ENCODE measurements at regions not wholly inside any gene's neighbourhood (a gene's known extent, or its start where the extent isn't known, plus 50 kb on each side); places are given as distances from the start of the nearest gene placed in this dataset.

DNA sequence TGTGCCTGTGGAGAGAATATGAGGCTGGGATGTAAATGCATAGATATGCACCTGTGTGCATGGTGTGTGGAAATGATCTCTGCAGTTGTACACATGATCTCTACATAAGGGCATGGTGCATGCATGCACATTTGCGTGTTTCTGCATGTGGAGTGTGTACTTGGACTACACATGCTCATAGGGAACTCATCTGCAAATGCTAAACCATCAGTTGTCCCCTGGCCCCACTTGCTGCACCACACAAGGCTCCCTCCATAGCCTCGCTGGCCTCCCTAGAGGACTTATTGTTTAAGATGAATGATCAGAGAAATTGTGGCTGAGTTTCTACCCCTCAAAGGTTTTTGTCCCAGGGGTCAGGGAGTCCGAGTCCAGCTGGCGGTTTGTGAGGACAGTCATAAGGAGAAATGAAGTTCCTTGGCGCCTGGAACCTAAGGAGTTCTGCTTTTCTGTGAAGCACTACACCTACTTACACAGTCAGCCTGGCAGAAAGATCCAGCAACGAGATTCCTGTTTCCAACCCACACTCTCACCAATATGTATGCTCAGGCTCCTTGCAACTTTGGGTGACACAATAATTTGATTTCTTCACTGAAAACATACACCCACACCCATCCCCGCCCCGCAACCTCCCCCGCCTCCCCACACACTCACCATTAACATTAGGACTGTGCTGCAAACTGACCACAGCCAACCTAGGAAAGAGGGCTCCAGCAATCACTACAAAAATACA lies 79.9 kb upstream of the CPEB4 start:
- DNase-seq: no peak

DNA sequence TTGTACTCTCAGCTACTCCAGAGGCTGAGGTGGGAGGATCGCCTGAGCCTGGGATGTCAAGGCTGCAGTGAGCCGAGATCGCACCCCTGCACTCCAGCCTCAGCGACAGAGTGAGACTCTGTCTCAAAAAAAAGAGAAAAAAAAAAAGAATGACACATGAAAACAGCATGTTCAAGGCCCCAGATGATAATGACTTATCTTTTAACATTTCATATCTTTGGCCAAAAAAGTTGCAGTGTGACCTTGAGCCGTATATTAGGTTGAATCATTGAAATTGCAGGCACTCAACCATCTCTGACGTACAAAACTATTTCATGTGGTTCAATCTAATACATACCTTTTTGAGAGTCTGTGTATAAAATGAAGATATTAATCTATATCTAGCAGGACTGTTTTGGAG lies 79.1 kb upstream of the CPEB4 start:
- no peak for DNase-seq

DNA sequence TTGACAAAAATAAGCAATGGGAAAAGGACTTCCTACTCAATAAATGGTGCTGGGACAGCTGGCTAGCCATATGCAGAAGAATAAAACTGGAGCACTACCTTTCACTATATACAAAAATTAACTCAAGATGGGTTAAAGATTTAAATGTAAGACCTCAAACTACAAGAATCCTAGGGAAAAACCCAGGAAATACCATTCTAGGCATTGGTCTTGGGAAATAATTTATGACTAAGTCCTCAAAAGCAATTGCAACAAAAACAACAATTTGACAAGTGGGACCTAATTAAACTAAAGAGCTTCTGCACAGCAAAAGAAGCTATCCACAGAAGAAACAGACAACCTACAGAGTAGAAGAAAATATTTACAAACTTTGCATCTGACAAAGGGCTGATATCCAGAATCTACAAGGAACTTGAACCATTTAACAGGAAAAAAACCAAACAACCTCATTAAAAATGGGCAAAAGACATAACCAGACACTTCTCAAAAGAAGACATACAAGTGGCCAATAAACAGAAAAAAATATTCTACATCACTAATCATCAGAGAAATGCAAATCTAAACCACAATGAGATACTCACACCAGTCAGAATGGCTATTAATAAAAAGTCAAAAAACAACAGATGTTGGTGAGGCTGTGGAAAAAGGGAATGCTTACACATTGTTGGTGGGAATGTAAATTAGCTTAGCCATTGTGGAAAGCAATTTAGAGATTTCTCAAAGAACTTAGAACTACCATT lies 75.2 kb upstream of the CPEB4 start:
- no peak for DNase-seq

DNA sequence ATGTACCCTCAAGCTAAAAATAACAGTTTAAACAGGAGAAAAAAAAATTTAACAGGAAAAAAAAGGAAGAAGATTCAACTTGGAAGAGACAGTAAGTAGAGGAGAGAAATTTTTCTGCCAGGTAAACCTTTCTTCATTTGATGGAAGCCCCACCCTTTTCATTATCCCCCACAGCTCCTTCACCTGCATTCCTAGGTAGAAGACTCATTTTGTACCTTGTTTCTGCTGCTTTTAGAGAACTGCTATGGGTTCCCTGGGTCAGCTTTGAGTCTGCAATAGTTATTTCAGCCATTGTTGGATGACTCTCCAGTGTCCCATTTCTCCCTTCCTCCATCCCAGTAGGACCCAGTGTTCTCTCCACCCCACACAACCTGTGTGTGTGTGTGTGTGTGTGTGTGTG lies 74.1 kb upstream of the CPEB4 start:
- DNase-seq: no peak

DNA sequence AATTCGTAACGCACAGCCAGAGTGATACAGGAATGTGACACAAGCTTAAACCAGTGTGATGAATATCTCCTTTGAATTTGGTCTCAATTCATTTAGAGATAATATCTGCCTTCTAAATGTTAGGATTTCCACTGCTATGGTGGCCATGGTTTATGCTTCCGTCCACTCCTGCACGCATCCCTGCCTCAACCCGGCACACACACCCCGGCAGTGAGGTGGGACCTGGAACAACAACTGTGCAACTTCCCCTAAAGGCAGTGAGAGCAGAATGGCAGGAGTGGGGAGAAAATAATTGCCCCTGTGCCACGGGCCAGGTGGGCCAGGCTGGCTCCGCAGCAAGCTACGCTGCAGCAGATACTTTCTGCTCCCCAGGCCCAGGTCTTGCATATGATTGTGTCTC lies 72.6 kb upstream of the CPEB4 start:
- DNase-seq: no peak

DNA sequence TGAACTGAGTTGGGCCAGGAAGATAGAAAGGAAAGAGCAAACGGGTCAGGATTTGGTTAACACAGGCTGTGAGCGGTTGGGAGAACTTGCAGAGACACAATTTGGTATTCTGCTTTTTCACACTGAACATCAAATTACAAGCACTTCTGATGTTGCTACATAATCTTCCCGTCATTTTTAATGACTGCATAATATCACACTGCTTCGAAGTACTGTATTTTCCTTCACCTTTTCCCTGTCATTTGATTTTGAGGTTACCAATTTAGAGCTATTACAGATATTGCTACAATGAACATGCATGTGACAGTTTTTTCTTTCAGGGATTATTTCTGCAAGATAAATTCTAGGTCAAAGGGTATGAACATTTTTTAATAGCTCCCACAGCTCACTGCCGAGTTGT lies 71.4 kb upstream of the CPEB4 start:
- DNase-seq: no peak

DNA sequence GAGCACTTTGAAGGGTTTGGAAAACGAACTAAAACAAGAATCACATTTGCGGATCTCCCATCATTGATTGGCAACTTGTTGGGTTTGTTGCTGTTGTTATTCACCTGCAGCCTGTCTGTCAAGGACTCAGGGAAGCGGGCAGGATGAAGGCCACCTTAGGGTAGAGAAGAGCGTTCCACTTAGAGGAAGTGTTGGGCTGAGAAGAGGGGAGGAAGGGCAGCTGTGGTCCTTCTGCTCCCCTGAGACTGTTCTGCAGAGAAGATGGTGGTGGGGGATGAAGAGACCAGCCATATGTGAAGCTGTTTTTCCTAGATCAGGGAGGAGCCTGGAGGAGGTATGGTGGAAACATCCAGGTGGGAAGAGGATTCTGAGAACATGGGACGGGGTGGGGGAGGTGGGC lies 70.6 kb upstream of the CPEB4 start:
- no peak for DNase-seq

DNA sequence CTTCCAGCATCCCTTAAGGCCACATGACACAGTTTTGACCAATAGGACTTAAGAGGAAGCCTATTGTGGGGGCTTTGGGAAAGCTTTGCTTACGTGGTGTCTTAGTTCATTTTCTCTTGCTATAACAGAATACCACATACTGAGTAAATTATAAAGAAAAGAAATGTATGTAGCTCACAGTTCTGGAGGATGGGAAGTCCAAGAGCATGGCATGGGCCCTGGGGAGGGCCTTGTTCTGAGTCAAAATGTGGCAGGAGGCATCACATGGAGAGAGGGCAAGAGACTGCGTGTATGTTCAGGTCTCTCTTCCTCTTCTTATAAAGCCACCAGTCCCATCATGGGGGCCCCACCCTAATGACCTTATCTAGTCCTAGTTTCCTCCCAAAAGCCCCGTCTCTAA lies 68.6 kb upstream of the CPEB4 start:
- no peak for DNase-seq

DNA sequence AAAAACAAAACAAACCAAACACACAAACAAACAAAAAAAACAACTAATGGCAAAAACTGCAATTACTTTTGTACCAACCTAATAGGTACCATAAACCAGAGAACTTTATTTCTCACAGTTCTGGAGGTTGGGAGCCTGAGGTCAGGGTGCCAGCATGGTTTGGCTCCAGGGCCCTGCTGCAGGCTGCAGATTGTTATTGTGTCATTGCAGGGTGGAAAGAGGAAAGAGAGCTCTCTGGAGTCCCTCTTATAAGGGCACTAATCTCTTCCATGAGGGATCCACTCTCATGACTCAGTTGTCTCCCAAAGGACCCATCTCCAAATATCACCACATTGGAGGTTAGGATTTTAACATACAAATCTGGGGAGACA lies 64.9 kb upstream of the CPEB4 start:
- DNase-seq: no peak

DNA sequence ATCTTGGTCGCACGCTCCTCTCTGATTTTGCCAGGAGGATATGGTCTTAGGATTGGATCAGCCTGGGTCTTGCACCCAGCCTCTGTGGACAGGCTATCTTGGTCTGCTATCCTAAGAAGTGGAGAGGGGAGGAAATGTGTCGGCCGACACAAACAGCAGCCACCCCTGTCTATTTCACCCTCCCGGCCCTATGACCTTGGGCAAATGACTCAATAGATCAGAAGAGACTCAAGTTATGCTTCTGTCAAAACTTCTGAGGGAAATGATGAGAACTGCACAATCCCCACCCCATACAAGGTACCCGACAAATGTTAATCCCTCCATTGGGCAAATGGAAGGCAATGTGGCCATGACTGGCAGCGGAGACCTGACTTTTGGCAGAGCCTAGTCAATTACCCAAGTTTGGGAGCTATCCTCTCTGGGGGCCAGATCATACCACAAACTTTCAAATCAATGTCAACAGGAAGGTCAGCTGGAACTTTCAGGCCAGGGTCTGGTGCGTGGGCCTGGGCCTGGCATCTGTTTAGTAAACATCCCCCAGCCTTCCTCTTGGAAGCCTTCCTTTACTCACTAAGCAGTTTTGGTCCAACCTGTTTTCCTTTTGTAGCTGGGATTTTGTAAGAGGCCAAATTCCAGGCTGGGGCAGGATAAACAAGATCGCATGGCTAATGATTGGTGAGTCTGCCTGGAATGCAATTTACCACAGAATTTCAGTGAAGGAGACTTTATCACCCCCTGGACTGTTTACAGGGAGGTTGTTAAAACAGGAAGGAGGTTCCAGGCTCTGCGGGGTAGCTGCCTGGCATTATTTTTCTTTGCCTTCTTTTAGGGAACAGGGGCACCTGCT lies 64.2 kb upstream of the CPEB4 start:
- no peak for DNase-seq

DNA sequence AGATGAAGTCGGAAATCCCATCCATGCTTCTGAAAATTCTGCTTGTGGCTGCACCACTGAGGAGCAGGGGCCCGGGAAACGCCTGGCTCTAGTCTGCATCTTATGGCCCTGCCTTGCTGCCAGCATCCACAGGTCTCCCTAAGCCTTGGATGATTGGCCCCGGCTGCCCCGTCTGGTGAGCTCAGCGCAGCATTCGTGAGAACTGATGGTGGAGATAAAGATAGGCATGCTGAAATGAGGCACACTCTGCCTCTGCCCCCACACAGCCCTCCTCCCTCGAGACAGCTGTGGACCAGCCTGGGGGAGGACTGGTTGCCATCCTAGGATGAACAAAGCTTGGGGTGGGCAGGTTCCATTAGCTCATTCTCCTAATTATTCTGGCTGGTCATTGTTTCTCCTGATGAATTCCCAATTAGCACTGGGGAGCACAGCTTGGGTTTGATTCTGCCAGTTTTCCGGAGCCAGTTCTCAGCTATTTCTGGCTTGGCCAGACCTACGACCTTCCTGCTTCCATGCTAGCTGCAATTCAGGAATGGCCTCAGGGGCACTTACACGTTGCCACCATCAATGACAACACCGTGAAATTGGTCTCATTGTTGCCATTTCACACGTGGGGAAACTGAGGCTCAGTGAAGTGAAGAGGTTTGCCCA lies 62.8 kb upstream of the CPEB4 start:
- no peak for DNase-seq

DNA sequence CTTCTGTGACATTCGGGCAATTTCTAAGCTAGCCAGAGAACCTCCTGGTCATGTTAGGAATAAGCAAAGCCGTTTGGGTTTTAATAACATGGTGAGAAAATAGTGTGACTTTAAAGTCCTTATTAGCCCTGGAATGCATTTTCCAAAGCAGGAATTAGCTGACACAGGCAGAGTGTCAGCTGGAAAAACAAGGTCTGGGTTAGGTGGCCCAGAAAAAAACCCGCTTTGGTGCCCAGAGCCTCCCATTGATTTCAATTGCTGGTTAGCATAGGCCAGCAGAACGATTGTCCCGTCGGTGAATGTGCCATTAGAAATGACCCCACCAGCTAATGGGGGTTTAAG lies 62.1 kb upstream of the CPEB4 start:
- no peak for DNase-seq

DNA sequence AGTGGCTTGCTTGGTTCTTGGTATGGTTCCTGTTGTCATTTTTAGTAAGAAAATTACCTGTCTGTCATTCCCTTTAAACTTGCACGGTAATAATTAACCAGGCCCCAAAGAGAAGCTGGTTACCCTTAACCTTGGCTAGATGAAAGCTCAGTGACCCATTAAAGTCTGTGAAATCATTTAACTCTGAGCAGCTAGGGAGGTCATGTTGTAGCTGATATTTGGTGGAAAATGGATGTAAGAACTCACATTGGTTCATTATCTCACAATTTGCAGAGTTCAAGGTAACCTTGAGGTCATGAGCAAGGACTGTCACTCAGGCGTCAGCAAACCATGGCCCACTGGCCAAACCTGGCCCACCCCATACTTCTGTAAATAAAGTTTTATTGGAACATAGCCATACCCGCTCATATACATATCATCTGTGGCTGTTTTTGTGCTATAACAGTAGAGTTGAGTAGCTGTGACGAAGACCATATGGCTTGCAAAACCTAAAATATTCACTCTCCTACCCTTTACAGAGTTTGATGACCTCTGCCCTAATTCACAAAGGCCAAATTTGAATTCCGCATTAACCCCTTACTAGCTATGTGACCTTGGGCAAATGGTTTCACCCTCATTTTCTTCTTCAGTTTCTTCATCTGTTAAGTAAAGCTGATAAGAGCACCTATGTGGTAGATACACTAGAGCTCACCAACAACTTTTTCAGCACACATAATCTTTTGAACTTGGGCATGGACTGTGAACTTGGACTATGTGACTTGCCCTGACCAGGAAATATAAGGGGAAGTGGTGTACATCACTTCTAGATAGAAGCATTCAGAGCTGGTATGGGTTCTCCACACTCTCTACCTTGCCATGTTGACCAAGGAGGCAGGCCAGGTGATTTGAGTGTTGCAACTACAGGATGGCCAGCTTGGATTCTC lies 61.5 kb upstream of the CPEB4 start:
- DNase-seq: no peak

DNA sequence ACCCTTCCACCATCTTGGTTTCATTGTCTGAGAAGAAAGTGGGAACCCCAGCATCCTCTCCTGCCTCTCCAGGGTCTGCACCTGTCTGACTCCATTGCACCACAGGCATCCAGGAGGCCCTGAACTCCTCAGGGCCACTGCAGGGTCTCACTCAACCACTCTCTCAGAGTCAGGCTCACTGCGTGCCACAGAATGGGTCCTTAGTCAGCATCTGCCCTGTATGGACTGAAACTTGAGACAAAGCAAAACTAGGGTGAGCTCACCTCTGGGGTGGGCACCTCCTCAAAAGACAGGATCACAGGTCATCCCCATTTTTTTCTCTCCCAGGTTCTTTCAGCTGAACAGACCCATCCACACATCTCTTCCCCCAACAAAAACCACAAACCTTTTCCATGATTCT lies 59.2 kb upstream of the CPEB4 start:
- DNase-seq: no peak

DNA sequence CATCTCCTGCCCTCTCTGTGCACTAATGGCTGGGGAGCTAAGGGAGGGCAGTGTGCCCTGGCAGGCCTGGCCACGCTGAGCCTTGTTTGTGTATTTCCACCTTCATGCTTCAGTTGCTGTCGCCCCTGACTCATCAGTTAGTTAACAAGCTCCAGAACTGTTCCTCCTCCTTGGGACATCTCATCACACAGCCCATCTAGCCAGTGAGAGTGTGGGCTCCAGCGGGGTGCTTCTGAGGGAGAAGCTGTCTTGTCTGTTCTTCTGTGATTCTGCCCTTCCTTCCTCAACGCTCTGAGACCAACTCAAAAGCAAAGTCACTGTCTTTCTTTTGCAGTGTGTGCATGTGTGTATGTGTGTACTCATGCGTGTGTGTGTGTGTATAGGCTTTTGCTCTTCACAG lies 58.3 kb upstream of the CPEB4 start:
- DNase-seq: no peak

DNA sequence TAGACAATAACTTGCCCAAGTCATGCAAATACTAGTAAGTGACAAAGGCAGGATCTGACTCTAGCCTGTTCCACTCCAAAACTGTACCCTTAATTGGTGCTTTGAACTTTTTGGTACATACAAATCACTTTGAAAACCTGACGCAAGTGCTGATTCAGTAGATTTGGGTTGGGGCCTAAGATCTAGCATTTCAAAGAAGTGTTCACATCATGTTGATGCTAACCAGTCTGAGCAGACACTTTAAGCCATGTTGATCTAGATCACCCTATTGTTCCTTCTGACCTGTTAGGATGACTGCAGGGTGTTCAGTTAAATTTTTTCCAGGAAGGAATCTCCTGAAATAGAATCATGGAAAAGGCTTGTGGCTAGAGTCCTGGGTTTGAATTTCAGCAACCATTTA lies 57.7 kb upstream of the CPEB4 start:
- no peak for DNase-seq

DNA sequence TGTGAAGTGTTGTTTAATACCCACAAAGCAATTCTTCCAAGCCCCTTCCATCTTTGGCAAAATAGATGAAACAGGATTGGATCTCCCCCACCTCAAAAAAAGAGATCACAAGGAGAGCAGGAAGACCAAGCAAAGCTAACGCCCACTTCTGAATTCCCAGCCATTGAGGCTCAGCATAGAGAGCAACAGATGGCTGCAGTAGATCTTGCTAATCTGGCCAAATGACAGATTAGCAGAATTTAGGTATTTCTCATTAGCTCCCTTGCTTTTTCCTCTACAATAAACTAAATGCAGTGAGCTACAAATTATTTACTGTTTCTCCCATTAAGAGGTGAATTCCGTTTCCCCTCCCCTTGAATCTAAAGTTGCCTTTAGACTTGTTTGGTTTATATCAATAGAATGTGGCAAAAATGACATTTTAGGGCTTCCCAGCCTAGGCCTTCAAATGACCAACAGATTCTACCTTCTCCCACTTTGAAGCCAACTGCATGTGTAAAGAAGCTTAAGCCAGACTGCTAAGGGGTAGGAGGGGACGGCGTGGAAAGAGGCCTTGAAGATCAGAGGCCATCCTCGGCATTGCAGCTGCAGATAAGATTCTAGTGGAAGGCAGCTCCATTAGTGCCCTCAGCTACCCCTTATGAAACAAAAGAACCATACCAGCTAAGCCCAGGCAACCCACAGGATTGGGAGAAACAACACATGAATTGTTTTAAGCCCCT lies 56.8 kb upstream of the CPEB4 start:
- no peak for DNase-seq

DNA sequence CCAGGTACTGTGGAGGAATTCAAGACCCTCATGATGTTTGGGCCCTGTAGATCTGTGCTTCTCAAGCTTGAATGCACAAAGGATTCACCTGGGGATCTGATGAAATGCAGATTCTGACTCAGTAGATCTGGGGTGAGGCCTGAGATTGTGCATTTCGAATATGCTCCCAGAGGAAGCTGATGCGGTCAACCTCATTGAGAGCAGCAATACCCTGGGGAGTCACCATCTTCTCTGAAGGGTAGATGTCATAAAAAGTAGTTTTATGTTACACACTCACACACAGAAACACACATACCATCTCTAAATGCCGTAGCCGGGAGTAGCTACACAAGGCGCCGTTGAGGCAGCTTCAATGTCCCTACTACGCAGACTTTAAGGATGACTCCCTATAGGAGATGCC lies 55.8 kb upstream of the CPEB4 start:
- no peak for DNase-seq

DNA sequence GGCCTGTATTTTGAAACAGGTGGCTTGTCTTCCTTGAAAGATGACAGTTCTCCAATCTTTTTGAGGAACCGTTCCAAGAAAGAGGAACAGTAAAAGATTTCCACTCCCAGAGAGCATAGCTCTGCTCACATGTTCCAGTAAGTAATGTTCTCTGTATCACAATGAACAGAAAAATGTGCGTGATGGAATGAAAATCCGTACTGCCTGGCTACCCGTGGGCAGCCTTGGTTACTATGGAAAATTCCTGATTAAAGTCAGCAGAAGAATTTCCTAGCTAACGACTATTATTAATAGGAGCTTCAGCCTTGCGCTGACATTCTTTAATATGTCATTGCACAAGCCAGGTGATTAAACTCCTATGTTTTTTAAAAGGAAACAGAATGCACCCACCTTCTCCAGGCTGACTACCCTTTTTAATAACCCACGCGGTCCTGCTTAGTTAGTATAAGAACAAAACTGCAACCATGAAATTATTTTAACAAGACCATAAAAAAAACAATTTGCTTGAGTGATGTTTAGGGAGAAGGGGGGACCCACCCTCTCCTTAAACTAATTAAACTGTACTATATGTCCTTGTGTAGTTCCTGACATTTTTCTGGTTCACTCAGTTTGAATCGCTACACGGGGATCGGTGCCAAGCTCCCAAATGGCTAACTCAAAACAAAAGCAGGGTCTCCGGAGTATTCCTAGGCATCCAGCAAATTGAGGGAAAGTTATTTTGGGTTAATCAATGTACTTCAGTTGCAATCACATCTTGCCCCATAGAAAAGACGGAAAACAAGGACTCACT lies 54.8 kb upstream of the CPEB4 start:
- no peak for DNase-seq

DNA sequence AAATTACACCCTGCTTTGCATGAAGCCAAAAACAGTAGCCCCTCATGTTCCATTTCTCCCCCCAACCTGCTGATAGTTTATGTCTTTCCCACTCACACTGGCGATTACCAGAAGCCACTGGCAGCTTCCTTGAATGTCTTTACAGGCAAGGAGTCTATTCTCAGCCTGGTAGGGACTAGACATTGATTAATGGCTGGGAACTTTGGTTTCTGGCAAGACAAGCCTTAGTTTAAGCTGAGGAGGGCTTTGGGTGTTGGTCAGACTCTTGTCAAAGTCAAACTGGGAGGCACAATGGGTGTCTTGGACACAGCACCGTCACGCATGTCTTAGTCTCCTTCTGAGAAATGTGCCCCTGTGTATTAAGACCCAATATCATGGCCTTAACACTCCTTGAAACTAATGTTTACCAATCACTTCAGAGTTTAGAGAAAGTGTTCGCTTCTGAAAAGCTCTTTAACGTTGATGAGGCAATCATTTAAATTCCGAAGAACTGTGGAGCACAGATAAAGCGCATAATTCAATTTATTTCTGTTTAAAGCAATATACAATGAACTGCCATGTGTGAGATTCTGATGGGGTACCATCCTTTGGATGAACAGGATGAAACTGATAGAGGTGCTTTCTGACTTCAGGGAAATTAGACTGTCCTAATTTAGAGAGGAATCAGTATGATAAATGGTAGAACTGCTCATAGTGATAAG lies 53.9 kb upstream of the CPEB4 start:
- no peak for DNase-seq
